Keratinocyte (primary cell): ENCODE measurements at regions not wholly inside any gene's neighbourhood (a gene's known extent, or its start where the extent isn't known, plus 50 kb on each side); places are given as distances from the start of the nearest gene placed in this dataset.

Experiments used
- DNase-seq: peaks from one replicate; pipeline ENCODE4 v3.0.0-alpha.2; 2011; ENCODE audit warnings: low read depth, missing footprints, low spot score
- FAIRE-seq: peaks from 2 replicates; lab custom pipeline; 2011; peaks lifted over from hg19 to GRCh38; lab: Jason Lieb, UNC
- H2AFZ ChIP-seq: 2 replicates; pipeline ENCODE4 v1.6.0; 2012; ENCODE audit warnings: low read length, control low read depth, inconsistent platforms; ENCODE audit not compliant: control insufficient read depth
- H3K27ac ChIP-seq: 2 replicates; pipeline ENCODE4 v1.5.1; 2011; ENCODE audit warnings: low read length; ENCODE audit not compliant: control insufficient read depth, insufficient read depth
- H3K27me3 ChIP-seq: 3 replicates; pipeline ENCODE4 v1.6.0; 2011; ENCODE audit warnings: low read length; ENCODE audit not compliant: control insufficient read depth, insufficient read depth; ENCODE audit errors: extremely low read depth
- H3K36me3 ChIP-seq, 2 experiments: 2 replicates in 1 of 2; 3 replicates in 1 of 2; pipeline ENCODE4 v1.5.1; 2011; ENCODE audit warnings: low read length in 2 of 2, mild to moderate bottlenecking in 1 of 2; ENCODE audit not compliant: control insufficient read depth in 2 of 2, insufficient read depth in 2 of 2; ENCODE audit errors: extremely low read depth in 1 of 2
- H3K4me1 ChIP-seq: 3 replicates; pipeline ENCODE4 v1.5.1; 2011; ENCODE audit warnings: low read length; ENCODE audit not compliant: control insufficient read depth, insufficient read depth; ENCODE audit errors: extremely low read depth
- H3K4me2 ChIP-seq: 3 replicates; pipeline ENCODE4 v1.6.0; 2011; ENCODE audit warnings: low read depth, low read length; ENCODE audit not compliant: control insufficient read depth, insufficient read depth; ENCODE audit errors: extremely low read depth
- H3K4me3 ChIP-seq, 3 experiments: fragments of 200-600 bp in 1 of 3; sonication (generic) in 1 of 3; 2 replicates in 2 of 3; 3 replicates in 1 of 3; pipeline ENCODE4 v1.5.1; 2011 to 2016; ENCODE audit warnings: low read length in 3 of 3, mild to moderate bottlenecking in 3 of 3, control low read depth in 2 of 3, inconsistent platforms in 1 of 3, low read depth in 1 of 3, mixed read lengths in 1 of 3, mixed run types in 1 of 3, moderate library complexity in 1 of 3; ENCODE audit not compliant: control insufficient read depth in 2 of 3, insufficient read depth in 2 of 3; ENCODE audit errors: extremely low read depth in 1 of 3
- H3K79me2 ChIP-seq: 2 replicates; pipeline ENCODE4 v1.6.0; 2012; ENCODE audit warnings: low read length; ENCODE audit not compliant: control insufficient read depth, insufficient read depth
- H3K9ac ChIP-seq: 3 replicates; pipeline ENCODE4 v1.6.0; 2011; ENCODE audit warnings: low read length; ENCODE audit not compliant: control insufficient read depth, insufficient read depth; ENCODE audit errors: extremely low read depth
- H3K9me1 ChIP-seq: 3 replicates; pipeline ENCODE4 v1.6.0; 2011; ENCODE audit warnings: low read length; ENCODE audit not compliant: control insufficient read depth, insufficient read depth; ENCODE audit errors: extremely low read depth
- H3K9me3 ChIP-seq: 2 replicates; pipeline ENCODE4 v1.5.1; 2012; ENCODE audit warnings: low read depth, low read length; ENCODE audit not compliant: control insufficient read depth
- H4K20me1 ChIP-seq: 3 replicates; pipeline ENCODE4 v1.6.0; 2011; ENCODE audit warnings: low read length; ENCODE audit not compliant: control insufficient read depth, insufficient read depth; ENCODE audit errors: extremely low read depth
- CTCF ChIP-seq, 3 experiments: IDR thresholded peaks in 1 of 3; conservative IDR thresholded peaks in 1 of 3; optimal IDR thresholded peaks in 1 of 3; 2 replicates in 2 of 3; 3 replicates in 1 of 3; pipeline versions ENCODE3 to v1.5.1; 2011; ENCODE audit warnings: low read length in 3 of 3, mild to moderate bottlenecking in 3 of 3, moderate library complexity in 2 of 3, control low read depth in 1 of 3, inconsistent platforms in 1 of 3; ENCODE audit not compliant: insufficient read depth in 2 of 3; ENCODE audit errors: extremely low read depth in 1 of 3
- EZH2 ChIP-seq: IDR thresholded peaks from one replicate; pipeline ENCODE4 v1.6.1; 2012; ENCODE audit warnings: inconsistent platforms, mild to moderate bottlenecking, low read length, moderate library complexity
- dilution Hi-C: fragments of 300-500 bp; cut with MboI; formaldehyde crosslinking; loops from one replicate; pipeline ENCODE4 v1.7.0; 2020; ENCODE audit warnings: low sequenced_read_pairs; ENCODE audit not compliant: extremely low pct_ligation_motif_present

GRCh38 chr6:112485827-112486212 lies 138.7 kb downstream of the RFPL4B start:
- Histone ChIP-seq H3K9me3 (no peaks in the 10 kb centered on the region), H3K9me1 (no peaks in the 10 kb centered on the region), H3K4me1 (peaks cover 3% of the 10 kb centered on the region), H3K79me2 (no peaks in the 10 kb centered on the region), H2AFZ (no peak overlapping the region), H4K20me1 (no peaks in the 10 kb centered on the region), H3K4me3 (no peak overlapping the region), H3K4me2 (no peak overlapping the region), H3K9ac (no peak overlapping the region), H3K27ac (no peak overlapping the region), H3K27me3 (no peaks in the 10 kb centered on the region), H3K36me3 (no peaks in the 10 kb centered on the region)
- FAIRE-seq, result no peak
- no peak for DNase-seq
- TF ChIP-seq CTCF (optimal IDR thresholded peaks at IDR 0.05 in 1 of 3, IDR thresholded peaks at IDR 0.05 in 1 of 3, conservative IDR thresholded peaks at IDR 0.05 in 1 of 3; ENCODE audit: extremely low read depth in 1 of 3, insufficient read depth in 2 of 3, low read length in 3 of 3), result no peak
- no peak for TF ChIP-seq EZH2
- dilution Hi-C loops, result no loop called here

GRCh38 chr6:112486454-112486853 lies 139.3 kb downstream of the RFPL4B start:
- no peaks in the 10 kb centered on the region for H3K9me3 ChIP-seq
- no peaks in the 10 kb centered on the region for H3K9me1 ChIP-seq
- H3K27ac ChIP-seq, result no peak overlapping the region
- no peak for FAIRE-seq
- no peaks in the 10 kb centered on the region for H3K36me3 ChIP-seq
- H3K27me3 ChIP-seq, result no peaks in the 10 kb centered on the region
- TF ChIP-seq EZH2 (no peak), CTCF (optimal IDR thresholded peaks at IDR 0.05 in 1 of 3, IDR thresholded peaks at IDR 0.05 in 1 of 3, conservative IDR thresholded peaks at IDR 0.05 in 1 of 3; ENCODE audit: extremely low read depth in 1 of 3, insufficient read depth in 2 of 3, low read length in 3 of 3) (no peak)
- no peak for DNase-seq
- no peaks in the 10 kb centered on the region for H3K79me2 ChIP-seq
- no peaks in the 10 kb centered on the region for H3K4me1 ChIP-seq
- no peak overlapping the region for H3K4me2 ChIP-seq
- H4K20me1 ChIP-seq, result no peaks in the 10 kb centered on the region
- dilution Hi-C loops, result no loop called here
- no peak overlapping the region for H3K9ac ChIP-seq
- H2AFZ ChIP-seq, result no peak overlapping the region
- no peak overlapping the region for H3K4me3 ChIP-seq
